Epithelial cell of esophagus (primary cell): ENCODE measurements at regions not wholly inside any gene's neighbourhood (a gene's known extent, or its start where the extent isn't known, plus 50 kb on each side); places are given as distances from the start of the nearest gene placed in this dataset.
"Not testable (repeated sequence)": the region's sequence is repeated elsewhere in the genome, so short reads cannot be mapped to it uniquely, and the experiment has no call there.

Source experiments
- DNase-seq: peaks from one replicate; pipeline ENCODE4 v3.0.0; 2010; ENCODE audit warnings: low read depth
- H3K4me3 ChIP-seq: 2 replicates; pipeline ENCODE4 v1.5.1; 2011; ENCODE audit warnings: mild to moderate bottlenecking, low read length, control low read depth
- CTCF ChIP-seq: IDR thresholded peaks from 2 replicates; pipeline ENCODE4 v1.5.1; 2011; ENCODE audit warnings: low read depth, mild to moderate bottlenecking, low read length, control low read depth, inconsistent platforms; ENCODE audit not compliant: insufficient read depth; ENCODE audit errors: missing control alignments

- TF ChIP-seq CTCF: peak; percentile 48
- no peak overlapping the region for H3K4me3 ChIP-seq
- peak; percentile 55 for DNase-seq
These were observed 371.9 kb downstream of the KCNRG start for GRCh38 chr13:50387051-50387581.

DNA sequence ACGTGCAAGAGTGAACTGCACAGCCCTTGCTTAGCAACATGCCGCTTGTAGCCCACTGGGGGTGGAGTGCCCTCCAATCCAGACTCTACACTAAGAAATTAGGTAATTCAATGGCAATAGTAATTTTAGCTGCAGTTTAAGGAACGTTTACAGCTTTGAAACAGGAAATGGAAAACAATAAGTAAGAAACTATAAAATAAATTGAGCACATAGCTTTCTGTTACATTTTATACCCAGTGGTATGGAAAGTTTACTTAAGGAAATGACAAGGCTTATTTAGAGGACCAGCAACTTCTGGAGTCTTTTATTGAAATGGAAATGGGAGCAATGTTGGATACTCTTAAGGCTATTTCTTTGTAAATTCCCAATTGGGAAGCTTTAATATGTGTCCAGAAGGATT is 373.2 kb downstream of the KCNRG start:
- no peak overlapping the region for H3K4me3 ChIP-seq
- DNase-seq: no peak
- no peak for TF ChIP-seq CTCF

- no peak for TF ChIP-seq CTCF
- no peak overlapping the region for H3K4me3 ChIP-seq
- DNase-seq: no peak
These were observed 374.5 kb downstream of the KCNRG start for GRCh38 chr13:50389726-50390125.

GRCh38 chr13:50390503-50391248 is 375.4 kb downstream of the KCNRG start:
- DNase-seq: peak; percentile 30
- no peak for TF ChIP-seq CTCF

GRCh38 chr13:50392977-50393376 is 377.7 kb downstream of the KCNRG start:
- peak; percentile 51 for DNase-seq
- no peak overlapping the region for H3K4me3 ChIP-seq
- TF ChIP-seq CTCF: no peak

More at GRCh38 chr13:50390503-50391248, 375.4 kb downstream of the KCNRG start:
- H3K4me3 ChIP-seq: no peak overlapping the region

GRCh38 chr13:50393628-50394027 is 378.4 kb downstream of the KCNRG start:
- DNase-seq: peak; percentile 44
- no peak overlapping the region for H3K4me3 ChIP-seq
- no peak for TF ChIP-seq CTCF

DNA sequence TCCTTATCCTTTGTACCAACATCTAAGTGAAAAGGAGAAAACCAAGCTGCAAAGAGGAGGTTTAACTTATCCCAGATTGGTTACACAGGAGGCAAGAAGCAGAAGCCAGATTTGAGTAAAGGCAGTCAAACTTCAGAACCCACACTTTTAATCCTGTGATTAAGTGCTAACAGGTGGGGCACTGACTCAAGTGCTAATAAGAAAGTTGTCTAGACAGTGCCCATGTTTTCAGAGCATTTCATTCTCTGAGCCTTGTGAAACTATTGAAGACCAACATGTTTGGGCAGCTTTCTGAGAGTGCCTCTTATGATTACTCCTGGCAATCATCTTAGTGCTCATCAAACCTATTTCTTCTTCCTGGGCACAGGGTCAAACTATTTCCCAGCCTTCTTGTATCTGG is 380.8 kb downstream of the KCNRG start:
- TF ChIP-seq CTCF: no peak
- peak; percentile 99 for DNase-seq
- no peak overlapping the region for H3K4me3 ChIP-seq

GRCh38 chr13:50396618-50397017 is 381.4 kb downstream of the KCNRG start:
- DNase-seq, H3K4me3 ChIP-seq: not testable (repeated sequence)
